ENCODE measurements at regions not wholly inside any gene's neighbourhood (a gene's known extent, or its start where the extent isn't known, plus 50 kb on each side); places are given as distances from the start of the nearest gene placed in this dataset.
"Not testable (repeated sequence)": the region's sequence is repeated elsewhere in the genome, so short reads cannot be mapped to it uniquely, and the experiment has no call there.

GRCh38 chr12:43238281-43238680, 313.7 kb downstream of the ADAMTS20 start:
- H3K9ac ChIP-seq (ENCODE audit: low read length): no peak overlapping the region
- no peaks in the 10 kb centered on the region for H3K27me3 ChIP-seq (ENCODE audit: control insufficient read depth, insufficient read depth, low read length)
- H3K36me3 ChIP-seq (ENCODE audit: control insufficient read depth, insufficient read depth, low read length): no peaks in the 10 kb centered on the region
- H3K27ac ChIP-seq (ENCODE audit: low read depth, low read length): no peak overlapping the region
- no peaks in the 10 kb centered on the region for H3K4me1 ChIP-seq (ENCODE audit: control insufficient read depth, insufficient read depth, low read length)
- no peak overlapping the region for H3K4me3 ChIP-seq (ENCODE audit: low read length)

GRCh38 chr12:43237238-43237879, 314.6 kb downstream of the ADAMTS20 start:
- no peak overlapping the region for H3K27ac ChIP-seq (ENCODE audit: low read depth, low read length)
- no peaks in the 10 kb centered on the region for H3K4me1 ChIP-seq (ENCODE audit: control insufficient read depth, insufficient read depth, low read length)
- H3K4me3 ChIP-seq (ENCODE audit: low read length): no peak overlapping the region

DNA sequence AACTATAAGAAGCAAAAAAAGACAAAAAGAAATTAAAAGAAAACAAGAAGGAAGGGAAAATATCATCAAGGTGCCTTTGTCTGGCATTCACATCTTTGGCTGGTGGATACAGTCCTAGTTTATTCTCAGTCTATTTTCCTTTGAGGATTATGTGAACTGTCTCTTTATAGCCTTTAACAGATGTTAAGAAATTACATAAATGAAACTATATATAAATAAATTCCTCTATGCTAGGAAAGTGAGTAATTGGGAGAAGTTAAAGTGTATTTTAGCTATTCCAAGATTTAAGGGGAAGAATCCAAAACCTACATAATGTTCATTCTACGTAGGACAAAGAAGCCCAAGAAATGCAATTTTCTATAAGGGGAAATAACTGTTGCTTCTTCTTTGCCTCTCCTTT, 316.3 kb downstream of the ADAMTS20 start:
- H3K9ac ChIP-seq (ENCODE audit: low read length): no peak overlapping the region
- H3K4me3 ChIP-seq (ENCODE audit: low read length): no peak overlapping the region
- H3K27ac ChIP-seq (ENCODE audit: low read depth, low read length): no peak overlapping the region
- H3K36me3 ChIP-seq (ENCODE audit: control insufficient read depth, insufficient read depth, low read length): no peaks in the 10 kb centered on the region
- H3K4me1 ChIP-seq (ENCODE audit: control insufficient read depth, insufficient read depth, low read length): no peaks in the 10 kb centered on the region
- no peaks in the 10 kb centered on the region for H3K27me3 ChIP-seq (ENCODE audit: control insufficient read depth, insufficient read depth, low read length)

More at GRCh38 chr12:43237238-43237879, 314.6 kb downstream of the ADAMTS20 start:
- no peaks in the 10 kb centered on the region for H3K36me3 ChIP-seq (ENCODE audit: control insufficient read depth, insufficient read depth, low read length)
- H3K9ac ChIP-seq (ENCODE audit: low read length): no peak overlapping the region
- H3K27me3 ChIP-seq (ENCODE audit: control insufficient read depth, insufficient read depth, low read length): no peaks in the 10 kb centered on the region

DNA sequence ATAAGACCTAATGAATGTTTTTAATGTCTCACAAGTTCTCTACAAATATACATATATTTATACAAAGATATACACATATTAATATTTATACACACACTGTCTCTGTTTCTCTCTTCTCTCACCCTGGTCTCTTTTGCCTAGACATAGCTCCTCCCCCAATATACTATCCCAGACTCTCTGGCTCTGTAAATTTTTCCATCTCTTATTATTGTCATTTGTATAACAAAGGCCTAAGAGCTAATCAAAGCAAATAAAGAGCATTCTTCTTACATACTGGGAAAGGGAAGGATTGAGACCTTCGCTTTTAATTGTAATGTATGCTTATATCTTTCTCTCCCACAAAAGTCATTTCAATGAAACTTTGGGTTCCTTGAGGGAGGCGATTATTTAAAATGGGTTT, 318.1 kb downstream of the ADAMTS20 start:
- Histone ChIP-seq H3K27ac (ENCODE audit: low read depth, low read length) (no peak overlapping the region), H3K27me3 (ENCODE audit: control insufficient read depth, insufficient read depth, low read length) (no peaks in the 10 kb centered on the region), H3K4me3 (ENCODE audit: low read length) (no peak overlapping the region), H3K4me1 (ENCODE audit: control insufficient read depth, insufficient read depth, low read length) (no peaks in the 10 kb centered on the region), H3K36me3 (ENCODE audit: control insufficient read depth, insufficient read depth, low read length) (no peaks in the 10 kb centered on the region), H3K9ac (ENCODE audit: low read length) (no peak overlapping the region)

DNA sequence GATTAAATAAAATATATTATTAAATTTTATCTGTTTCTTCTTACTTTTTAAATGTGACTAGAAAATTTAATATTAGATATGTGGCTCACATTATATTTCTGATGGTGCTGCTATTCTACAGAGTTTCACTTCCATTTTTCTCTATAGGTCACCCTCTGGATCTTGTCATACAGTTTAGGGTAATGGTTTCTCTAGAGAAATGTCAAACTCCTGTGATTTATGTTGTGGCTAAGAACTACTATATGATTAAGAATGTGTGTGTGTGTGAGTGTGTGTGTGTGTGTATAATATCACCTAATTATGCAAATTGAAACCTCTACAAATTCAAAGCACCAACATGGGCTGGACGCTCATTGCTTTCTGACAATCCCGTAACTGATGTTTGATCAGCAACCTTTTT, 325.9 kb downstream of the ADAMTS20 start:
- Histone ChIP-seq H3K9ac (ENCODE audit: low read length) (no peak overlapping the region), H3K27me3 (ENCODE audit: control insufficient read depth, insufficient read depth, low read length) (no peaks in the 10 kb centered on the region), H3K27ac (ENCODE audit: low read depth, low read length) (no peak overlapping the region), H3K36me3 (ENCODE audit: control insufficient read depth, insufficient read depth, low read length) (no peaks in the 10 kb centered on the region), H3K4me1 (ENCODE audit: control insufficient read depth, insufficient read depth, low read length) (no peaks in the 10 kb centered on the region), H3K4me3 (ENCODE audit: low read length) (no peak overlapping the region)

GRCh38 chr12:43224190-43224805, 327.7 kb downstream of the ADAMTS20 start:
- not testable (repeated sequence) for H3K4me1 ChIP-seq (ENCODE audit: control insufficient read depth, insufficient read depth, low read length); H3K9ac ChIP-seq (ENCODE audit: low read length); H3K36me3 ChIP-seq (ENCODE audit: control insufficient read depth, insufficient read depth, low read length); H3K27me3 ChIP-seq (ENCODE audit: control insufficient read depth, insufficient read depth, low read length); H3K27ac ChIP-seq (ENCODE audit: low read depth, low read length); H3K4me3 ChIP-seq (ENCODE audit: low read length)

- Histone ChIP-seq H3K4me1 (ENCODE audit: control insufficient read depth, insufficient read depth, low read length) (no peaks in the 10 kb centered on the region), H3K27me3 (ENCODE audit: control insufficient read depth, insufficient read depth, low read length) (no peaks in the 10 kb centered on the region), H3K4me3 (ENCODE audit: low read length) (no peak overlapping the region), H3K9ac (ENCODE audit: low read length) (no peak overlapping the region), H3K36me3 (ENCODE audit: control insufficient read depth, insufficient read depth, low read length) (no peaks in the 10 kb centered on the region), H3K27ac (ENCODE audit: low read depth, low read length) (no peak overlapping the region)
Measured at GRCh38 chr12:43222796-43223195, 329.2 kb downstream of the ADAMTS20 start.

DNA sequence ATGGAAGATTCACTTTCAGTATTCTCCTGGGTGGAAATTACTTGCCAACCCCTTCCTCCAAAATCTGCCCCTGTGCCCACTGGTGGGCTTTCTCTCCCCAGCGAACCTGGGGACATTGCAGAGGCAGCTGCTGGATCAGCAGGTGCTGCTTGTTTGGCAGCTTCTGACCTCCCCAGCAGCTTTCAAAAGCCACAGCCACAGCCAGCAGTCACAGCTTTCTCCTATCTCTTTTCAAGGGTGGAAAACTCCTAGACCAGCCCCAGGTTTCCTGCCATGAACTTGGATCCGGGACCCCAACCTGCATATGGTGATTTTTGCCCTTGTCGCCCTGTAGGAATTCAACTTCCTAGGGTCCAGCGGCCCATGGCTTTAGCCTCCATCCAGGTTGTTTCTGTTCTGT, 330.8 kb downstream of the ADAMTS20 start:
- H3K9ac ChIP-seq (ENCODE audit: low read length): no peak overlapping the region
- no peaks in the 10 kb centered on the region for H3K4me1 ChIP-seq (ENCODE audit: control insufficient read depth, insufficient read depth, low read length)
- H3K27ac ChIP-seq (ENCODE audit: low read depth, low read length): no peak overlapping the region
- no peaks in the 10 kb centered on the region for H3K36me3 ChIP-seq (ENCODE audit: control insufficient read depth, insufficient read depth, low read length)
- H3K27me3 ChIP-seq (ENCODE audit: control insufficient read depth, insufficient read depth, low read length): no peaks in the 10 kb centered on the region
- no peak overlapping the region for H3K4me3 ChIP-seq (ENCODE audit: low read length)

DNA sequence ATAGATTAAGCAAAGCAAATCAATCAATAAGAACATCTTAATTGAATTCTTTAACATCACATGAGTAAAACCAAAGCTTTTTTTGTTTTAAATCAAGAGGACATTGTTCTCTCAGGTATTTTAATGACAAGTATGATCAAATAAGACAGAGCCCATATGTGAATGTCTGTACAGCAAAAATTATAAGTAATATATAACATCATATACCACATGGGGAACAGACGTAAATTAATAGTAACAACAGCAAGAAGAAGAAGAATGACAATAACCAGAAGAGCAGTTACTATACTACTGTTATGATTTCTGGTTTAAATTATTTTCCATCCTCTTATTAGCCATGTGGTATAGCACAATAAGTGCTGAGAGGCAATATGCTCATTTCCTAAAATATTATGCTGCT, 335.5 kb downstream of the ADAMTS20 start:
- H3K36me3 ChIP-seq (ENCODE audit: control insufficient read depth, insufficient read depth, low read length): no peaks in the 10 kb centered on the region
- H3K4me1 ChIP-seq (ENCODE audit: control insufficient read depth, insufficient read depth, low read length): no peaks in the 10 kb centered on the region
- no peak overlapping the region for H3K4me3 ChIP-seq (ENCODE audit: low read length)
- H3K27ac ChIP-seq (ENCODE audit: low read depth, low read length): no peak overlapping the region
- no peak overlapping the region for H3K9ac ChIP-seq (ENCODE audit: low read length)
- H3K27me3 ChIP-seq (ENCODE audit: control insufficient read depth, insufficient read depth, low read length): no peaks in the 10 kb centered on the region

DNA sequence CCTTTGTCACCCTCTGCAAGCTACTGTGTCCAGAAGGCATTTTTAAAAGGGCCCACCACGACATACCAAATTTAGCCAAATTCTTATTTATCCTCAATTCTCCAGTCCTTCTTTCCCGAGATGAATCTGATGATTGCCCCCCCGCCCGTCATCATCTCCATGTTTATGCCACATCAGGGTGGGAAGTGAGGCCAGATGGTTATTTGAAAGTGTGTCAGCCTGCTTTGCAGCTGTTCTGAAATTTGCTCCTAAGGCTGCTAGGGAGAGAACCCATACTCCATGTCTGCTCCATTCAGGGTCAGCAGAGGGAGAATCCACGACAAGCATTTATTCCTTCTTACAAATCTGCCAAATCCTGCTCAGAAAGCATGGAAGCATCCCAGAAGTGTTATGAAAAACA, 337.8 kb downstream of the ADAMTS20 start:
- no peak overlapping the region for H3K9ac ChIP-seq (ENCODE audit: low read length)

GRCh38 chr12:43213608-43214007, 338.4 kb downstream of the ADAMTS20 start:
- Histone ChIP-seq H3K36me3 (ENCODE audit: control insufficient read depth, insufficient read depth, low read length) (no peaks in the 10 kb centered on the region), H3K4me1 (ENCODE audit: control insufficient read depth, insufficient read depth, low read length) (no peaks in the 10 kb centered on the region), H3K9ac (ENCODE audit: low read length) (no peak overlapping the region), H3K27me3 (ENCODE audit: control insufficient read depth, insufficient read depth, low read length) (no peaks in the 10 kb centered on the region), H3K27ac (ENCODE audit: low read depth, low read length) (no peak overlapping the region), H3K4me3 (ENCODE audit: low read length) (no peak overlapping the region)

More for the DNA sequence above, 337.8 kb downstream of the ADAMTS20 start:
- Histone ChIP-seq H3K4me1 (ENCODE audit: control insufficient read depth, insufficient read depth, low read length) (no peaks in the 10 kb centered on the region), H3K36me3 (ENCODE audit: control insufficient read depth, insufficient read depth, low read length) (no peaks in the 10 kb centered on the region), H3K4me3 (ENCODE audit: low read length) (no peak overlapping the region), H3K27me3 (ENCODE audit: control insufficient read depth, insufficient read depth, low read length) (no peaks in the 10 kb centered on the region), H3K27ac (ENCODE audit: low read depth, low read length) (no peak overlapping the region)

DNA sequence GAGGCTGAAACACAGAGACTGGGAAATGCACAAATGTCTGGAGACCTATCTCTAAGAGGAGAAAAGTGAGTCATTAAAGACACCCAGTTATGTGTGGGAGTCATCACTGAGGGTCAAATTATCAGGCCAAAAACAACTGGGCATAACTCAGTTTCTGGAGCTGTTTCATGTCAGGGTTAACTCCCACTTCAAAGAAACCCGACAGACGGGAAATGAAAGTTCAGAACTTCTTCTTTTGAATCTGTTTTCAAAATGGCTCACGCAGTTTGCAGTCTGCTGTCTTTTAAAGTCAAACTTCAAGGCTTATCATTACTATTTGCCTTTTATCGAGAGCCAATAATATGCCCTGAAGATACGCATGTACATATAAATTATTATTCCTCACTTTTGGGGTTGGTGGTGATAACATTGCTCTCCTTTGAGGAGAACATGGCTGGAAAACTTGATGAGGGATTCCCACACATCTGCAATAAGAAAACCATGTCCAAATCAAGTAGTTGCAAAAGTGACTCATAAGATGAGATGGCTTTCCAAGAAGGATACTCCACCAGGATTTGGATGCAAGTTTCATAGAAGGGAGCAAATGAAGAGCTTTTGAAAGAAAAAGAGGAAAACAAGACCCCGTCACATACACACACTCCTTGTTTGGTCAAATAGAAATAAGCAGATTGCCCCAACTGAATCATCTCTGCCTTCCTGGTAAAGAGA, 341.4 kb downstream of the ADAMTS20 start:
- no peak overlapping the region for H3K27ac ChIP-seq (ENCODE audit: low read depth, low read length)
- H3K9ac ChIP-seq (ENCODE audit: low read length): no peak overlapping the region
- no peak overlapping the region for H3K4me3 ChIP-seq (ENCODE audit: low read length)
- H3K36me3 ChIP-seq (ENCODE audit: control insufficient read depth, insufficient read depth, low read length): no peaks in the 10 kb centered on the region
- H3K27me3 ChIP-seq (ENCODE audit: control insufficient read depth, insufficient read depth, low read length): no peaks in the 10 kb centered on the region
- no peaks in the 10 kb centered on the region for H3K4me1 ChIP-seq (ENCODE audit: control insufficient read depth, insufficient read depth, low read length)

GRCh38 chr12:43208627-43209026, 343.4 kb downstream of the ADAMTS20 start:
- Histone ChIP-seq H3K4me1 (ENCODE audit: control insufficient read depth, insufficient read depth, low read length) (no peaks in the 10 kb centered on the region), H3K27me3 (ENCODE audit: control insufficient read depth, insufficient read depth, low read length) (no peaks in the 10 kb centered on the region), H3K36me3 (ENCODE audit: control insufficient read depth, insufficient read depth, low read length) (no peaks in the 10 kb centered on the region), H3K27ac (ENCODE audit: low read depth, low read length) (no peak overlapping the region), H3K4me3 (ENCODE audit: low read length) (no peak overlapping the region), H3K9ac (ENCODE audit: low read length) (no peak overlapping the region)

All from rectal smooth muscle tissue (tissue), 1 donor.